HFF-Myc (cell line): ENCODE measurements at regions not wholly inside any gene's neighbourhood (a gene's known extent, or its start where the extent isn't known, plus 50 kb on each side); places are given as distances from the start of the nearest gene placed in this dataset.

ENCODE experiments used
- DNase-seq: peaks from one replicate; pipeline ENCODE4 v3.0.0-alpha.2; 2011; ENCODE audit warnings: low read depth; ENCODE audit errors: extremely low read depth
- H3K4me3 ChIP-seq: replicated peaks from 2 replicates; pipeline ENCODE4 v1.5.1; 2011; ENCODE audit warnings: low read depth, mild to moderate bottlenecking, control low read depth, low read length
- CTCF ChIP-seq: IDR thresholded peaks from 2 replicates; pipeline ENCODE4 v1.5.1; 2012; ENCODE audit warnings: mild to moderate bottlenecking, low read depth, low read length, control low read depth; ENCODE audit errors: missing control alignments

DNA sequence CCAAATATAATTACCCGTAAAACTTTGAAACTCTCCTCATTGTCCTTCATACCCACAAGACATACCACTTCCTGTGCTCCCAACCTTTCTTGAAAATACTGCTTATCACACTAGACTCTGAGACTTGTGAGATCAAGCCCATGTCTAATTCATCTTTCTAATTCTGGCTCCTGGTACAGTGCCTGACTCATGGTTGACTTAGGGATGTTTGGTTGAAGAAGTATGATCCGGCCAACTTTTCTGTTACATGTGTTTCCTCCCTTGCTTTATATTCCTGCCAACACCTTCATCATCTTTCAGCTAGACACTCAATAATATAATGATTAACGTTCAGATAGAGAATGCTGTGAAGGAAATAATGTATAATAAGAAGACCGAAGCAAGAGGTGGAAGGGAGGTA lies 58.2 kb downstream of the MEX3B start:
- no peak for TF ChIP-seq CTCF
- no peak overlapping the region for H3K4me3 ChIP-seq
- no peak for DNase-seq

DNA sequence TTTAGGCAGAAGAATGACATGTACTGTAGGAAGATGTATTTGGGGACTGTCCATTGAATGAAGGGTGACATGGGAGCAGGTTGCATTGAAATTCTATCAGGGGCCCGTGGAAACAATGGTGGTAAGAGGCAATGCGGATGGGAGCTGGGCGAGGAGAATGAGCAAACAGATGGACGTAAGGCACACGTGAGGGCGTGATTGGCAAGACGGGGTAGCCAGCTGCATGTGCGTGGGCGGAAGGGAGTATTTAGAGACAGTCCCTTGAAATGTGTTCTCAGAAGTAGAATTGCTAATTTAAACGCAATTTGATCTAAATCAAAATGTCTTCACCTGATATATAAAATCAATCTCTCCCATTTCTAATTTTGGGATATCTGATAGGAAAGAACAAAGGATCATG lies 62.3 kb downstream of the MEX3B start:
- H3K4me3 ChIP-seq, result no peak overlapping the region
- no peak for TF ChIP-seq CTCF
- no peak for DNase-seq

DNA sequence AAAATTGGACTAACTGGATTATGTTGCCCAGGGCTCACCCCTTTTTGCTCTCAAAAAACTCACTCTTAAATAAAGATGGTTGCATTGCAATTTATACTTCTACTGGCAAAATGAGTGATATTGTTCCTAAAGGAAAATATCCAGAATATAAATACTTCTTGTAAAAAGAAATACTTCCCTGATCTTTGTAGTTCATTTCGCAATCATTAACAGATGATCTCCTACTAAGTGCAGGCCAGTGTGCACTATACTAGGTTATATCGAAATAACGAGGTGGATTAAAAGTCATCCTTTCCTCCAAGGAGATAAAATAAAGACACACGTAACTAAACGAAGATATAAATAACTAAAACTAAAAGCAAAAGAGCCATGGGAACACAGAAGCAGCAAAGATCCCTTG lies 63.0 kb downstream of the MEX3B start:
- DNase-seq, result no peak
- no peak overlapping the region for H3K4me3 ChIP-seq
- no peak for TF ChIP-seq CTCF

DNA sequence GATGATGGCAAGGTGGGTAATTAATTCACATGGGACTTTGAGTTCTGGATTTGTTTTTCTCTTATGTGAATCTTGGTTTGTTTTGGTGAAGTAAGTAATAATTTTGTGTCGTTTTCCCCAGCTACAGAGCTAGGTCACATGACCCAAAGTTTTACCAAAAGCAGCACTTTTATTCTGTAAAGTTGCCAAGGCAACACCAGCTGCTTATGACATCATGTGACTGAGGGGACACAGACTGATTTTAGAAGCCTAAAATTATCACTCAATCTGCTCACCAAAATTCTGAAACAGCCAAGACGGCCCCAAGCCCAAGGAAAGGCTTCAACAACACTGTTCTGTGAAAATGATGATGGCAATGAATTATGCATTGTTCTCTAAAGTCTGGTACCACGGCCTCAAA lies 63.9 kb downstream of the MEX3B start:
- H3K4me3 ChIP-seq, result no peak overlapping the region
- DNase-seq, result no peak
- no peak for TF ChIP-seq CTCF

GRCh38 chr15:81977464-81977863 lies 68.4 kb downstream of the MEX3B start:
- no peak for TF ChIP-seq CTCF
- DNase-seq, result no peak
- H3K4me3 ChIP-seq, result no peak overlapping the region

DNA sequence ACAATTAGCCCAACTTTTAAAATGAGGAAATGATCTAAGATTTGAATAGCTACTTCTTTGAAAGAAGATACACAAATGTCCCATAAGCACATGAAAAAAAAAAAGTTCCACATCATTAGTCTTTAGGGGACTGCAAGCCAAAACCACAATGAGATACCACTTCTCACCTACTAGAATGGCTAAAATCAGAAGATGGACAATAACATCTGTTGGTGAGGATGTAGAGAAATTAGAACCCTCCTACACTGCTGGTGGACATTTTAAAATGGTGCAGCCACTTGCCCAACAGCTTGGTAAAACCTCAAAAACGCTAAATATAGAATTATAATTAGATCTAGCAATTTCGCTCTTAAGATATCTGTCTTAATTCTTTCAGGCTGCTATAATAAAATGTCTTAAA lies 77.1 kb downstream of the MEX3B start:
- TF ChIP-seq CTCF, result no peak
- H3K4me3 ChIP-seq, result no peak overlapping the region
- no peak for DNase-seq

- H3K4me3 ChIP-seq, result no peak overlapping the region
- no peak for DNase-seq
- TF ChIP-seq CTCF, result no peak
Observed at GRCh38 chr15:81966631-81967030, 79.2 kb downstream of the MEX3B start.
